ENCODE measurements at regions not wholly inside any gene's neighbourhood (a gene's known extent, or its start where the extent isn't known, plus 50 kb on each side); places are given as distances from the start of the nearest gene placed in this dataset.
"Not testable (repeated sequence)": the region's sequence is repeated elsewhere in the genome, so short reads cannot be mapped to it uniquely, and the experiment has no call there.

- no peak for TF ChIP-seq ZNF48 (tag by site-specific recombination; IDR thresholded peaks at IDR 0.05)
- no peak for TF ChIP-seq ZNF335 (tag by site-specific recombination; conservative IDR thresholded peaks at IDR 0.05)
- TF ChIP-seq SP2 (tag by site-specific recombination; IDR thresholded peaks at IDR 0.05), result no peak
- TF ChIP-seq ZFP3 (tag by site-specific recombination; IDR thresholded peaks at IDR 0.05; ENCODE audit: low read depth), result no peak
- no peak for TF ChIP-seq KLF9 (tag by site-specific recombination; IDR thresholded peaks at IDR 0.05; ENCODE audit: low read depth)
- TF ChIP-seq ZNF658 (tag by site-specific recombination; IDR thresholded peaks at IDR 0.05), result no peak
Observed at GRCh38 chr13:18921063-18921462, 260.6 kb downstream of the TUBA3C start (continued).

- H3K4me3 ChIP-seq (ENCODE audit: low read depth, low read length); H3K27ac ChIP-seq (ENCODE audit: extremely low read depth, low read depth, low read length); H3K9me3 ChIP-seq (ENCODE audit: control insufficient read depth, insufficient read depth, low read depth, low read length); POLR2A ChIA-PET; H3K4me1 ChIP-seq (ENCODE audit: control insufficient read depth, insufficient read depth, low read length); CTCF ChIA-PET; H3K36me3 ChIP-seq (ENCODE audit: control insufficient read depth in 2 of 2, insufficient read depth in 1 of 2, low read length in 2 of 2): not testable (repeated sequence)
Observed at GRCh38 chr13:18905096-18905495, 276.5 kb downstream of the TUBA3C start.

GRCh38 chr13:18895411-18895810, 286.2 kb downstream of the TUBA3C start:
- H3K27ac ChIP-seq (ENCODE audit: extremely low read depth, low read depth, low read length); CTCF ChIA-PET; H3K4me3 ChIP-seq (ENCODE audit: low read depth, low read length); H3K36me3 ChIP-seq (ENCODE audit: control insufficient read depth in 2 of 2, insufficient read depth in 1 of 2, low read length in 2 of 2); POLR2A ChIA-PET; H3K4me1 ChIP-seq (ENCODE audit: control insufficient read depth, insufficient read depth, low read length); H3K9me3 ChIP-seq (ENCODE audit: control insufficient read depth, insufficient read depth, low read depth, low read length): not testable (repeated sequence)

GRCh38 chr13:18891242-18891641, 290.4 kb downstream of the TUBA3C start:
- H3K9me3 ChIP-seq (ENCODE audit: control insufficient read depth, insufficient read depth, low read depth, low read length); H3K27ac ChIP-seq (ENCODE audit: extremely low read depth, low read depth, low read length); CTCF ChIA-PET; H3K36me3 ChIP-seq (ENCODE audit: control insufficient read depth in 2 of 2, insufficient read depth in 1 of 2, low read length in 2 of 2); H3K4me3 ChIP-seq (ENCODE audit: low read depth, low read length); H3K4me1 ChIP-seq (ENCODE audit: control insufficient read depth, insufficient read depth, low read length); POLR2A ChIA-PET: not testable (repeated sequence)

GRCh38 chr13:18874875-18875789, 306.5 kb downstream of the TUBA3C start:
- POLR2A ChIA-PET; CTCF ChIA-PET; H3K36me3 ChIP-seq (ENCODE audit: control insufficient read depth in 2 of 2, insufficient read depth in 1 of 2, low read length in 2 of 2); H3K4me3 ChIP-seq (ENCODE audit: low read depth, low read length); H3K27ac ChIP-seq (ENCODE audit: extremely low read depth, low read depth, low read length); H3K4me1 ChIP-seq (ENCODE audit: control insufficient read depth, insufficient read depth, low read length); H3K9me3 ChIP-seq (ENCODE audit: control insufficient read depth, insufficient read depth, low read depth, low read length): not testable (repeated sequence)

GRCh38 chr13:18870557-18870956, 311.1 kb downstream of the TUBA3C start:
- POLR2A ChIA-PET; H3K4me3 ChIP-seq (ENCODE audit: low read depth, low read length); H3K9me3 ChIP-seq (ENCODE audit: control insufficient read depth, insufficient read depth, low read depth, low read length); H3K36me3 ChIP-seq (ENCODE audit: control insufficient read depth in 2 of 2, insufficient read depth in 1 of 2, low read length in 2 of 2); H3K27ac ChIP-seq (ENCODE audit: extremely low read depth, low read depth, low read length); CTCF ChIA-PET; H3K4me1 ChIP-seq (ENCODE audit: control insufficient read depth, insufficient read depth, low read length): not testable (repeated sequence)

GRCh38 chr13:18869365-18869764, 312.3 kb downstream of the TUBA3C start:
- H3K4me1 ChIP-seq (ENCODE audit: control insufficient read depth, insufficient read depth, low read length); H3K36me3 ChIP-seq (ENCODE audit: control insufficient read depth in 2 of 2, insufficient read depth in 1 of 2, low read length in 2 of 2); POLR2A ChIA-PET; H3K4me3 ChIP-seq (ENCODE audit: low read depth, low read length); H3K27ac ChIP-seq (ENCODE audit: extremely low read depth, low read depth, low read length); H3K9me3 ChIP-seq (ENCODE audit: control insufficient read depth, insufficient read depth, low read depth, low read length); CTCF ChIA-PET: not testable (repeated sequence)

- H3K4me1 ChIP-seq (ENCODE audit: control insufficient read depth, insufficient read depth, low read length); POLR2A ChIA-PET; H3K27ac ChIP-seq (ENCODE audit: extremely low read depth, low read depth, low read length): not testable (repeated sequence)
Observed at GRCh38 chr13:18837986-18838629, 343.5 kb downstream of the TUBA3C start.

GRCh38 chr13:18837179-18837745, 344.4 kb downstream of the TUBA3C start:
- H3K4me1 ChIP-seq (ENCODE audit: control insufficient read depth, insufficient read depth, low read length); H3K4me3 ChIP-seq (ENCODE audit: low read depth, low read length); H3K36me3 ChIP-seq (ENCODE audit: control insufficient read depth in 2 of 2, insufficient read depth in 1 of 2, low read length in 2 of 2); H3K9me3 ChIP-seq (ENCODE audit: control insufficient read depth, insufficient read depth, low read depth, low read length); POLR2A ChIA-PET; H3K27ac ChIP-seq (ENCODE audit: extremely low read depth, low read depth, low read length): not testable (repeated sequence)
- CTCF ChIA-PET, result interaction anchor here (0.5 kb wide), 1 partner anchor 98 kb away, joined by 3 read pairs; no protein-coding TSS in a partner anchor

More at GRCh38 chr13:18837986-18838629, 343.5 kb downstream of the TUBA3C start:
- H3K9me3 ChIP-seq (ENCODE audit: control insufficient read depth, insufficient read depth, low read depth, low read length); H3K36me3 ChIP-seq (ENCODE audit: control insufficient read depth in 2 of 2, insufficient read depth in 1 of 2, low read length in 2 of 2); H3K4me3 ChIP-seq (ENCODE audit: low read depth, low read length); CTCF ChIA-PET: not testable (repeated sequence)

GRCh38 chr13:18836371-18837178, 345.0 kb downstream of the TUBA3C start:
- H3K4me3 ChIP-seq (ENCODE audit: low read depth, low read length); H3K9me3 ChIP-seq (ENCODE audit: control insufficient read depth, insufficient read depth, low read depth, low read length); POLR2A ChIA-PET; H3K27ac ChIP-seq (ENCODE audit: extremely low read depth, low read depth, low read length); H3K4me1 ChIP-seq (ENCODE audit: control insufficient read depth, insufficient read depth, low read length); H3K36me3 ChIP-seq (ENCODE audit: control insufficient read depth in 2 of 2, insufficient read depth in 1 of 2, low read length in 2 of 2): not testable (repeated sequence)
- CTCF ChIA-PET, result interaction anchor here (0.5 kb wide), 1 partner anchor 99 kb away, joined by 3 read pairs; no protein-coding TSS in a partner anchor

Data from HEK293 (cell line).